Nephron (organoid): ENCODE measurements at regions not wholly inside any gene's neighbourhood (a gene's known extent, or its start where the extent isn't known, plus 50 kb on each side); places are given as distances from the start of the nearest gene placed in this dataset.

Experiments used
- H3K27ac Mint-ChIP-seq, 3 experiments: 2 replicates each; pipeline ENCODE4 v1.8.0; 2020; ENCODE audit warnings: mixed read lengths in 3 of 3, mild to moderate bottlenecking in 2 of 3, moderate library complexity in 1 of 3
- H3K27me3 Mint-ChIP-seq: 2 replicates; pipeline ENCODE4 v1.8.0; 2021; ENCODE audit warnings: low read depth, mild to moderate bottlenecking, moderate library complexity, mixed read lengths
- H3K36me3 Mint-ChIP-seq: 2 replicates; pipeline ENCODE4 v1.8.0; 2020; ENCODE audit warnings: low read depth, mixed read lengths
- H3K4me1 Mint-ChIP-seq: 2 replicates; pipeline ENCODE4 v1.8.0; 2020; ENCODE audit warnings: mixed read lengths
- H3K4me3 Mint-ChIP-seq, 3 experiments: 2 replicates each; pipeline ENCODE4 v1.8.0; 2020; ENCODE audit warnings: mild to moderate bottlenecking in 3 of 3, mixed read lengths in 3 of 3, moderate library complexity in 2 of 3
- H3K9me3 Mint-ChIP-seq: 2 replicates; pipeline ENCODE4 v1.8.0; 2020; ENCODE audit warnings: mixed read lengths
- CTCF ChIP-seq, 3 experiments: fragments of 200-600 bp; sonication (generic); IDR thresholded peaks; one replicate each; pipeline ENCODE4 v1.5.0; 2021; ENCODE audit warnings: antibody characterized with exemption in 3 of 3; ENCODE audit not compliant: unreplicated experiment in 3 of 3

DNA sequence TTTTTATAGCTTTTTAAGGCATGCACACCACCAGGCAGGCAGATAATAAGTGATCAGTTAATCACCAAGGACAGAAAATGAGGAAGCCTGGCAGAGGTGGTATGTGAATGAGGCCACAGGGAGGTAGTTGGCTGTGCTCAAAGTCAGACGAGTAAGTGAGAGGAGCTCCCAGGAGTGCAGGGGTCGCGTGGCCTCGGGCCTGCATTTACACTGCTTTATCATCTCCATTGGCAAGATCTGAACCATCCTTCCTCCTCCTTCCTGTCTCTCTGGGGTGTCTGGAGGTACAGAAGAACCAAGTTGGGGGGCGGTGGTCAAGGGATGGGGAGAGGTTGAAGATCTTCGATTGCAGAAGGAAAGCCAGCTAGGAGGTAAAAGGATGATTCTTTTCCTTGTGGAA is 320.1 kb downstream of the SOX9 start:
- no peak for TF ChIP-seq CTCF (IDR thresholded peaks at IDR 0.05; ENCODE audit: unreplicated experiment in 3 of 3)
- Mint-ChIP-seq H3K9me3 (peaks cover 6% of the 10 kb centered on the region), H3K4me1 (no peaks in the 10 kb centered on the region), H3K27me3 (peaks cover 14% of the 10 kb centered on the region), H3K36me3 (no peaks in the 10 kb centered on the region), H3K27ac (no peak overlapping the region), H3K4me3 (no peak overlapping the region)

DNA sequence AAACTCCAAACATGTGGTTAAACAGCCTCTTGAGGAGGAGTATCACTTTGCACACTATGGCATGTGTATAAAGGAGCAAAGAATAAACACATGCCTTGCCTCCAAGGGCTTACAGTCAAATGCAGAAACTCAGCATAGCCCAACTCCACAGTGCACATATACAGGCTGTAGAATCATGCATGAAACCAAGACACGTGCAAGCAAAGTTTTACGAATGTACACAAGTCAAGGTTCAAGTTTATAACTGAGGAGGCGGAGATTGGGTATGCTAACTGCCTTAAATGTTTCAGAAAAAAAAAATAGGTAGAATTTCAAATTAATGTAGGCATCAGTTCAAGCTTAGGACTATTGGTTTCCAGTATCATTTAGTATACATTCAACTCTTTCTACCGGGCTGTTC is 321.1 kb downstream of the SOX9 start:
- Mint-ChIP-seq H3K4me3 (no peak overlapping the region), H3K27ac (no peak overlapping the region), H3K27me3 (peaks cover 12% of the 10 kb centered on the region), H3K9me3 (peaks cover 6% of the 10 kb centered on the region), H3K36me3 (no peaks in the 10 kb centered on the region), H3K4me1 (no peaks in the 10 kb centered on the region)
- no peak for TF ChIP-seq CTCF (IDR thresholded peaks at IDR 0.05; ENCODE audit: unreplicated experiment in 3 of 3)

- H3K9me3 Mint-ChIP-seq = peaks cover 4% of the 10 kb centered on the region
Observed at GRCh38 chr17:72444517-72445054, 323.8 kb downstream of the SOX9 start.

DNA sequence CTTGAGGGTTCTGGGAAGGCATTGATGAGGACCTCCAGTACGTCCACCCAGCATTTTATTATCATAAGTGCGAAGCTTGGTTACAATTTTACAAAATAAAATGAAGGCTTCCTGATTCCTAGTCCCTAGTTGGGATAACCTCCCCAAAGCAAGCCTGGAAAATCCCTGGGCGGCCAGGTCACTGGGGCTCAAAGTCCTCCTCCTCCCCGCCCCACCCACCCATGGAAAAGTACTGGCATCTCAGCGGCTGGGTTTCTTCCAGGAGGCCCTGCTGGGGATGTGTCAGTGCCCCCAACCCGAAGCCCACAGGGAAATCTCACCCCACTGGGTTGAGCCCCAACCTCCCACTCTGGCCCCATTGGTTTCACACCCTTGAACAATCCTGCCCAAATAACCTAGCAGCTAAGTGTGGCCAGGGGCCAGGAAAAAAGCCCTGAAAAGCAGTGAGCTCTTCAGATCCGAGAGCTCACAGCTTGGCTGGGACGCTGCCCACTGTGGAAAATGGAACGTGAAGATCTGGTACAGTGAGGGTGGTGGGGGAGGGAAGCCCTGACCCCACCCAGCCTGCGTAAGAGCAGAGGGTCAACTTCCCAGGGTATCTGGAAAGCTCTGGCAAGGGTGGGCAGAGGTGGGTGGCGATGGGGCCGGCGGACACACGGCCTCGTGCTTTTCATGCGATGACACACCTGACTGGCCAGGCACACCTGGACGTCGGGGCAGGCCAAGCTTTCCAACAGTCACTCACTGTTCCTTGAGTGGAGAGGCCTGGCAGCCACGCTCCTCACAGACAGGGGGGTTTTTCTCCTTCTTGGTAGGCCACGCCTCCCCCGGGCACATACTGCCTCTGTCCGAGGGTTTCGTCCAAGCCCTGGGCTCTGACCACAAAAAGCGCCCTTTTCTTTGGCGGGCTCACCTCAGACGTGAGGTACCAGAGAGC is 324.5 kb downstream of the SOX9 start:
- H3K27me3 Mint-ChIP-seq = peaks cover 6% of the 10 kb centered on the region
- no peaks in the 10 kb centered on the region for H3K4me1 Mint-ChIP-seq

More at GRCh38 chr17:72444517-72445054, 323.8 kb downstream of the SOX9 start:
- no peak overlapping the region for H3K4me3 Mint-ChIP-seq
- no peaks in the 10 kb centered on the region for H3K36me3 Mint-ChIP-seq
- no peak overlapping the region for H3K27ac Mint-ChIP-seq
- TF ChIP-seq CTCF (IDR thresholded peaks at IDR 0.05; ENCODE audit: unreplicated experiment in 3 of 3) = no peak
- H3K27me3 Mint-ChIP-seq = peaks cover 10% of the 10 kb centered on the region
- H3K4me1 Mint-ChIP-seq = no peaks in the 10 kb centered on the region

DNA sequence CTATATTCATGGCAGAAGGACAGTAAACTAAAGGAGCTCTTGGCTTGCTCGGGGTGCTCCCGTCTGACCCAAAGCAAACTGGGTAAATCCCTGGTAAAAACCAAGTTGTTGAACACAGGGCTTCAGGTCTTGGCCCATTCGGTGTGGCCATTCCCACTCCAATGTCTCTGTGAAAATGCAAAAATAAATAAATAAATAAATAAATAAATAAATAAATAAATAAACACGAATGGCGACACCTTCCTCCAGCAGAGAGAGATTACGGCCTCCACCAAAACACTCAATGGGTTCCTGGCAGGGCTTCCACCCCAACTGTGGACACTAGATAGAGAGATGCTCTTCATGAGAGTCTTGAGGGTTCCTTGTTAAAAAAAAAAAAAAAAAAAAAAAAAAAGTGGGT is 325.3 kb downstream of the SOX9 start:
- Mint-ChIP-seq H3K36me3 (no peaks in the 10 kb centered on the region), H3K9me3 (no peaks in the 10 kb centered on the region), H3K27me3 (peaks cover 10% of the 10 kb centered on the region), H3K4me3 (no peak overlapping the region), H3K27ac (no peak overlapping the region), H3K4me1 (no peaks in the 10 kb centered on the region)
- TF ChIP-seq CTCF (IDR thresholded peaks at IDR 0.05; ENCODE audit: unreplicated experiment in 3 of 3) = no peak

More for the DNA sequence above, 324.5 kb downstream of the SOX9 start:
- Mint-ChIP-seq H3K27ac (no peak overlapping the region), H3K9me3 (no peaks in the 10 kb centered on the region), H3K4me3 (no peak overlapping the region), H3K36me3 (no peaks in the 10 kb centered on the region)
- TF ChIP-seq CTCF (IDR thresholded peaks at IDR 0.05; ENCODE audit: unreplicated experiment in 3 of 3) = no peak
